DMS53 (cell line): ENCODE measurements at regions not wholly inside any gene's neighbourhood (a gene's known extent, or its start where the extent isn't known, plus 50 kb on each side); places are given as distances from the start of the nearest gene placed in this dataset.
A peak's percentile ranks its signal among the peaks of the same experiment; 100 is the strongest.

ENCODE experiments used
- DNase-seq: peaks from one replicate; lab custom pipeline; 2025; lab: John Stamatoyannopoulos, UW

DNA sequence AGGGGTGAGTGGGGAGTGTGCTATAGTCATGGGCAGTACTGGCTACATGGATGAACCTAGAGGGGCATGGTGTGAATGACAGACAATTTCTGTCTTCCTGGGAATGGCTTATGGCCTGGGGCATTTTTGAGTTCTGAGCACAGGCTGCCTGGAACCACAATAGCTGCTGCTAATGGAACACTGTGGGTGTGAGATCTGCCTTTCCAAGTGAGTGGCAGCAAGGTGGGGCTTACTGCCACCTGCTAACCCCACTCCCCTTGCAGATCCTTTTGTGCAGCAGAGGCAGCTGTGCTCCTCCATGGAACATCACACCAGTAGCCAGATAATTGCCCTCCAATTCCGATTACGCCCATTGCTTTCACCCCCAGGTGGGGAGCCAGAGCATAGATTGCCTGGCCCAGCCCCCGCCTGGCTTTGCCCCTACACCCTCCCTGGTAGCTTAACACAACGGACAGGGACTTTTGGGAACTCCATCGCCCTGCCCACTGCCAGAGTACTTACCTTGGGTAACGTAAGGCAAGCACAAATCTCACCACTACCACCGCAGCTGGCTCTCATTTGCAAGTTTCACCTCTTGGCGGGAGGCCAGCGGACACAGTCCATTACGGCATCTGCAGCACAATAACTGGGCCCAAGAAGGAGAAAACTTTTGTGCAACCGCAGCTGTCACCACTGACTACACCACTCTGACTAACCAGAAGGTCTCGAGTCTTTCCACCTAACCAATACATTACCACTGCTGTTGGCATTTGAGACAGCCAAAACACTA is 421.2 kb upstream of the NWD2 start:
- no peak for DNase-seq

- DNase-seq: peak; percentile 63
Observed at GRCh38 chr4:36824682-36825081, 419.9 kb upstream of the NWD2 start.

GRCh38 chr4:36835246-36835645 is 409.3 kb upstream of the NWD2 start:
- no peak for DNase-seq

DNA sequence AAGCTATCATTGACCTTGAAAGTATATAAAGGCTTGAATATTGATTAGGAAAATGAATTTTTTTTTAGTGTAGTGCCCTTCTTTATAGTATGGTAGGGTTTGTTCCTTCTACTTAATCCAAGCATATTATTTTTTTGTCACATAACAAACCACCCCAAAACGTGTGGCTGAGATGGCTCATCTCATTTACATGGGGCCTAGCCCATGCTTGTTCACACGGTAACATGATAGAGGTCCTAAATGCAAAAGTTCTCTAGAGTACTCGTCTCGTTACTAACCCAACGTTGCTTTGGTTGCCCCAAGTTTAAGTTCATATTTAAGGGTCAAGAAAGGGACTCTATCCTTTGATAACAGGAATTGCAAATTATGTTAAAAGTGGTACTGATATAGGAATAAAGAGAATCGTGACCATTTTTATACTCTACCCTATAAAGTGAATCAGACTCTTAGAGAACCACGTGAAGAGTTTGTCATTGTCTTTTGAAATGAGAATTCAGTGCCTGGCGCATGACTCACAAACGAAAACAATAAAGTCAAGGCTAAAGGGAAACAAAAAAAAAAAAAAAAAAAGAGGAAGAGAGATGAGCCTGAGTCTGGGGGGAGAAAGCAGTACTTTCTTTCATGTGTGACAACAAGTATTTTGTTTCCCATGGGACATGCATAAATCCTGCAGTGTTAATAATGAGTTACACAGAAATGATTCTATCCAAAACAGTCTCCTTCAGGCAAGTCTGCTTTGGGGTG is 402.8 kb upstream of the NWD2 start:
- peak; percentile 35 for DNase-seq

DNA sequence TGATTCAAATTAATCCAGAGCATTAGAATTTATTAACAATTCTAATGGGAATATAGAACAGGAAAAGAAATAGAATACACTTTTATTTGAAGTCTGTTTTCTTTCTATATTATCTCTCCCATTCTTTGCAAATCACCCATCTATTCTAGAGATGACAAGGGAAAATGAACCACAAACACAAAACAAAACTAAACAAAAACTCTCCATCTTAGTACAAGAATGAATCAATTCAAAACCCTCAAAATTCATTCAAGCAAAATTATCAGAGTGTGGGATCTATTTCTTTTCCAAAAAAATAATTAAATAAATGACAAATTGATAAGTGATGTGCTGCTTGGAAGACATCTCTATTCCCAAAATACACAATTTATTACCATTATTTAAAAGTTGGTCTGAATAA is 400.1 kb upstream of the NWD2 start:
- DNase-seq: no peak

GRCh38 chr4:36852856-36853255 is 391.7 kb upstream of the NWD2 start:
- no peak for DNase-seq

DNA sequence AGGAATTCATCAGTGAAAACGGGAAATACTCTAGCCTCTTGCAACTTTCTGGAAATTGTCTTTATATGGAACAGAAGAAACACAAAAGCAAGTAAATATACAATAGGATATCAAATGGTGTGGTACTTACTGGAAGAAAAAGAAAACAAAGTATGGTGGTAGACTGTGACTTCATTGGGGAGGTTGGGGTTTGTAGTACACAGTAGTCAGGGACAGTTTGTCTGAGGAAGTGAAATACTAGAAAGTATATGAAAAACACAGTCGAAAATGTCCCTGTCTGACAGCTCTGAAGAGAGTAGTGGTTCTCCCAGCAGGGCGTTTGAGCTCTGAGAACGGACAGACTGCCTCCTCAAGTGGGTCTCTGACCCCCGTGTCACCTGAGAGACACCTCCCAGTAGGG is 390.0 kb upstream of the NWD2 start:
- no peak for DNase-seq

DNA sequence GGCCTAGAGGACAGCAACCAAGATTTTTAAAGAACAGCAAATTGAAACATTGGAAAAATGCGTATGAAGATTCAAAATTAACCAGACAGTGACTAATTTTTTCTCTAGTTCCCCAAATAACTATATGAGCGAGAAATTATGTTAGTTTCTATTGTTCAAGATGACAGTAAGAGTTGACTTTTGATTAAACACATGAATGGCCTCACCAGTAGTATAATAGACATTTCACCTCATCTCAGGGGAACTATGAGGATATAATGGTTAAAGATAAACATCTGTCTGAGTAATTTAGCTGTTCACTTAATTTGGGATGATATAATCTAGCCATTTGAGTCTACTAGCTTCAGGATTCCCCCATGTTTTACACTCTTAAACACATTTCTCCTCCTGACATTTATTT is 380.9 kb upstream of the NWD2 start:
- DNase-seq: no peak

DNA sequence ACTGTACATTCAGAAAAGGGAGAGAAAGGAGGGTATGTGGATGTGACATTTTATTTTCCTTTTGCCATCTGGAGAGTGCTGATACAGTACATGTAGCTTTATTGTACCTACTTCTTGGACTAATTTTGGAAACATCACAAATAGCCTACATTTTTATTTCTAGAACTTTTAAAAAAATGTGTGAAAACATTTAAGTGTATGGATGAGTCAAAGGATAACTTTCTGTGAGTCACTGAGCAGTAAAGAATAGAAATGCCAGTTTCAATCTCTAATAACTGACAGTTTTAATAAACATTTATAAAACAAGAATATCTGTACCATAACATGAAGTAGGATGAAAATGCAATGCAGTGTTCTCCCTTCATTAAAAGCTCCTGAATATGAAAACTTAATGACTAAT is 374.4 kb upstream of the NWD2 start:
- DNase-seq: no peak

GRCh38 chr4:36872679-36873078 is 371.9 kb upstream of the NWD2 start:
- DNase-seq: no peak

GRCh38 chr4:36884151-36884550 is 360.4 kb upstream of the NWD2 start:
- no peak for DNase-seq

- DNase-seq: no peak
Observed at GRCh38 chr4:36891971-36892370, 352.6 kb upstream of the NWD2 start.

DNA sequence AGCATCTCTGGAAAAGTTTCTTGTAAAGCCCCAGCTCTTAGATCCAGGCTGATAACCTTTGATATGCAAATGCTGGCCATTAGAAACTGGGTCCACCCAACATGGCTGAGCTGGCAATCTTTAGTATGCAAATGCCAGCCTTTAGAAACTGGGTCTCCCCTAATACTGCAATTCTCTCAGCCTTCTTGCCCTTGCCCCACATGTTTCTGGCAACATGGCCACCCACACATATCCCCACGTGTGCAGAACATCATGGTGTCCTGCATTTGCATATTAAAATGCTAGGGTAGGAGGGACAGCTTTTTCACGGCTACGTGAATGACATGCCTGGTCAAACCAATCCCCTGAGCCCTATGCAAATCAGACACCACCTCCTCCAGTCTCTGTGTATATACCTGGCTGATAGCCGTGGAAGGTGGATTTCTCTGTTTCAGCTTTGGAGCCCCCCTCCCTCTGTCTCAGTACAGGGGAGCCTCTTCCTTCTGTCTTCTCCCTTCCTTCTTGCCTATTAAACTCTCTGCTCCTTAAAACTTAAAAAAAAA is 344.0 kb upstream of the NWD2 start:
- DNase-seq: no peak

DNA sequence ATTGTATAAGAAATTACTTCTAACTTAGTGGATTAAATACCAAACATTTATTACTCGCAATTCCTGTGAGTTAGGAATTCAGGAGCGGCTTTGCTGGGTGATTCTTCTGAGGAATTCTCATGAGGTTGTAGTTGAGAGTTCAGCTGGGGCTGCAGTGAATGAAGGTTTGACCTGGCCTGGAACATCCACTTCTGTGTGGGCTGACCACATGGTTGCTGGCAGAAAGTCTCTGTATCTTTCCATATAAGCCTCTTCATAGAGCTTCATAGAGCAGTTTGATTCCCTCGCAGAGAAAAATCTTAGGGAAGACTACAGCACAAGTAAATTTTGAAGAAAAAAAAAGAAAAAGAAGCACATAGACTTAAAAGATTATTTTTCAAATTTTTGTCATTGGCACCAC is 339.7 kb upstream of the NWD2 start:
- DNase-seq: no peak

GRCh38 chr4:36914106-36914505 is 330.4 kb upstream of the NWD2 start:
- DNase-seq: no peak

- DNase-seq: no peak
Observed at GRCh38 chr4:36915717-36916116, 328.8 kb upstream of the NWD2 start.

- no peak for DNase-seq
Observed at GRCh38 chr4:36917413-36917812, 327.1 kb upstream of the NWD2 start.

GRCh38 chr4:36919721-36920120 is 324.8 kb upstream of the NWD2 start:
- no peak for DNase-seq

DNA sequence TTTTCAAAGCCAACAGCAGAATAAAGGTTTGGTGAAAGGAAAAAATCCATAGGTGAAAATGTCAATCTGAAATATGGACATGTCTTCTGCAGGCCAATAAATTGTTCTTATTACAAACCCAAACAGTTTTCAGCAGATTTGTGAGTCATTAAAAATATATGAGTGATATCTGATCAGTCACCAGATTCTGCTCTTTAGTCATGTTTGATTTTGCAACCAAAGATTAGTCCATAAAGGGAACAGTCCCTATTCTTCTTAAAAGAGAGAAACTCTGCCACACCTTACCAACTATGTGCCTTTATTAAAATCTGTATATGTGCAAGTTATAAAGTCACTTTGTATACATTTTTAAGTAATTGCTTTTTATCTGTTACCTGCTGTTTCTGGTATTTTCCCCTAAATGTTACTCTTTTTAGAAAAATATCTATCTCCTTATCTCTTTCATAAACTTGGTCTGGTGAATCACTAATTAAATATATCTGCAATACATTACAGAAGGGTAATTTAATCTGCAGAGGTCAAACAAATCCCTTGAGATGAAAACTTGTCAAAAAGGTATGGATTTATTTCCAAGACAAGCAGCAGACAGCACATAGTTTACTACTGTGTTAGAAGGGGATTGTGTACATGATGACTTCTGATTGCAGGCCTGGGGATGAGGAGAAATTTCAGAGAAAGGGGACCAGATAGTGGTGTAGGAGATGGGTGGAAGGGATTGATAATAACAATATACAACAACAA is 322.9 kb upstream of the NWD2 start:
- no peak for DNase-seq

DNA sequence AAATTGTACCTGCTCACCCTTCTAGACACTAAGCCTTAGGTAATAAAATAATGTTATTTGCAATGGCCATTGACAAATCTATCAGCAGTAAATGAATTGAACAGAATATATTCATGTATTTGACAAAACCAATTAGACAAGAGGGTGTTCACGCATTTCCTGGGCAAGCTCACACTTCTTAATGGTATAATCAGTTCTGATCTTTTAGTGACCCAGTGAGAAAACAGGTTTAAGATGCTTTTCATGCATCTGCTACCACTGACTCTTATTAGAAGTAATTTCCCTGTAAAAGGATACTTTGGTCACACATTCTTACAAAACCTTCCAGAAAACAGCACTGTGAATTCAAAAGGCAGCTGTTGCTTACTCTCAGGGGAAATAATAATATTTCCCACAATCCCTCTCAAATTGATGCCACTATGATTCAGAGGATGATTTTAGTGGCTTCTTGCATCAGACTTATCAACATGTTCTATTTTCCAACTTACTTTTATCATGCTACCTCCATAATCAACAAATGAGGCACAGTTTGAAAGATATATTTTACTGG is 313.9 kb upstream of the NWD2 start:
- DNase-seq: no peak

- no peak for DNase-seq
Observed at GRCh38 chr4:36944232-36944631, 300.3 kb upstream of the NWD2 start.

DNA sequence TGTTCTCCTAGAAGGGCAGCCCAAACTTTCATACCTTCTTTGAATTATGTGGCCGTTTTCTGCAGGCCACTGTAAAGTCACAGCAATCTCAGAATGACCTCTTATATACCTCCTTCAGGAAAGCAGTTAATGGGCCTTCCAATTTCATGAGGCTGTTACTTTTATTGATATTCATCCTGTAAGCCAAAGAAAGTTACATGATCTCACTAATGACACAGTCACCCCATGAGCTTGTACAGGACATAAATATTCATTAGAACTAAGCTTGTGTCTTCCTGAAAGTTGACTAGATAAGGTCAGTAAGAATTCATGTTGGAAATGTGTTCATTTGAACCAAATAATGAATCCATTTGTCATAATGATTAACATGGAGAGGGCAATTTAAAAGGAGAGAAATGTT is 283.1 kb upstream of the NWD2 start:
- DNase-seq: no peak
